D721Med (cell line): ENCODE measurements at regions not wholly inside any gene's neighbourhood (a gene's known extent, or its start where the extent isn't known, plus 50 kb on each side); places are given as distances from the start of the nearest gene placed in this dataset.

ENCODE experiments used
- DNase-seq: peaks from one replicate; pipeline ENCODE4 v3.0.0; 2011; ENCODE audit warnings: low spot score; ENCODE audit not compliant: insufficient read length
- FAIRE-seq: peaks from 2 replicates; lab custom pipeline; 2011; peaks lifted over from hg19 to GRCh38; lab: Jason Lieb, UNC
- CTCF ChIP-seq: IDR thresholded peaks from 2 replicates; pipeline ENCODE4 v1.5.1; 2012; ENCODE audit warnings: mild to moderate bottlenecking, control low read depth; ENCODE audit not compliant: insufficient read depth; ENCODE audit errors: missing control alignments

DNA sequence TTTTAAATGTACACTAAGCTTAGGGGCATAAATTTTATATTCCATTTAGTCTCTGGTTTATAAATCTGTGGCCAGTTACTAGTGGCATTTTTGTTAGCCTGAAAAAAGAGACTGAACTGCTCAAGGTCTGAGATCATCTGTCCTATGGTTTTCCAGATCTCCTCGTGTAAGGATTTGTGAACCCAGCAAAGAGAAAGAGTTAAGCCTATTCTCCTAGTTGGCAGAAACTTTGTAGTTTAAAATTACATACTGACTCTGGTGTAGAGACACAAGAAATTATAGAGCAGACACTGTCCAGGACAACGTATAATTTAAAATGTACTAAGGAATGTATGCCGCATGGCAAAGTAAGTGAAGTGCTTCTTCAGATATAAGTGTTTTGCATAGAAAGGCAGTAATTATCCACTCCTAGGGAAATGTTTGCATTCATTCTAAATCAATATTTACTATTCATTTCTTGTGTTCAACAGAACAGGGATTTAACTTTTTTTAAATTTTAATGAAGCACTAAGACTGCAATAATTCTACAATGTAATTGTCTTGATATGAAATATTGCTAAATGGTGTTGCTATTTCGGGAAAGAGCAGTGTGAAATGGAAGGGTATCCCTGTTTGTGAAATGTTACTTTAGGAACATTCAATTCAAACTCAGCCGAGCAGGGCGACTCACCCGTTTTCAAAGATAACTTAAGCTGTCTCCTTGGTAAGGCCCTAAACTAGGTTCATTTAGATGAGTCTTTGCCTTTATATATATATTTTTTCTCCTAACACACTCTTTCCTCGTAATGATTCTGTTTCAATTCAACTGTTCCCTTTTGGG is 508.4 kb upstream of the ZEB2 start:
- no peak for TF ChIP-seq CTCF
- no peak for DNase-seq
- FAIRE-seq = no peak

DNA sequence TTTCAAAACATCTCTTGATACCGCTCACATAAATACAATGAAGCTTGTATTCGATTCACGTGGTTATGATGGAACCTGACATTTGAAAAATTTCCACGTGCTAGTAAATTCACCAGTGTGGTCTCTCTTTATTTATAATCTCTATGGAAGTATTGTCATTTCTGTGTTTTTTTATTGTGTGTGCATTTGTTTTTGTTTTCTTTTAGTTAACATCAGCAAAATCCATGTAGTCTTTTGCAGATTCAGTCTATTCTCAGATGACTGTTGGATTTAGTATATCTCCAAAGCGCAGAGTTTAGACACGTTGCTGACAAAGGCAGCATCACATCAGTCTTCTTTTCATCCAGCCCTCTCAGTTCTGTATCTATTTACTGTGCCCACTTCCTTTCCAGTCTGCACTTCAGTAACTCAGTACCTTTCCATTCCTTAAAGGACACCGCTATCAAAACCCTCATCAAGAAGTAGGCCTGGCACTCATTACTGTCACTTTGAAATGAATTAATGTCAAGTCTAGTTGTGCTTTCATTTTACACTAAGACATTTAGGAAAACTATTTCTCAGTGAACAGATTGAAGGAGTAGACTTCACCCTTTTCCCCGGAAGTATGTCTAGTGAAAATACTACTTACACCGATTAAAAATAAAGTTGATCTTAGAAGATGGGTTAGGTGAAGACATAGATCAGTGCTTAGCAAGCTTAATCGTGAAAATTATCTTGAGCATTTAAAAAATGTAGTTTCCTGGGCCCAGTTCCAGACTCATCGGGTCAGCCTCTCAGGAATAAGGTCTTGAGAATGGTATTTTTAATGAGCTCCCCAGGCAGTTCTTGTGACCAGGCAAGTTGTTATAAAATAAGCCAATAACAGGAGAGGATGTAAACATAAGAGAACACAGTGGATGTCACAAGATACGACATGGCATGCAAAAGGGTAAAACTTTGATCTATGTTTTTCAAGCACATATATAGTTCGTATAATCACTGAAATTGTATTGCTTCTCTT is 506.8 kb upstream of the ZEB2 start:
- no peak for DNase-seq
- no peak for FAIRE-seq
- no peak for TF ChIP-seq CTCF

- no peak for TF ChIP-seq CTCF
- no peak for FAIRE-seq
These were observed 505.5 kb upstream of the ZEB2 start for GRCh38 chr2:145025382-145025781.

DNA sequence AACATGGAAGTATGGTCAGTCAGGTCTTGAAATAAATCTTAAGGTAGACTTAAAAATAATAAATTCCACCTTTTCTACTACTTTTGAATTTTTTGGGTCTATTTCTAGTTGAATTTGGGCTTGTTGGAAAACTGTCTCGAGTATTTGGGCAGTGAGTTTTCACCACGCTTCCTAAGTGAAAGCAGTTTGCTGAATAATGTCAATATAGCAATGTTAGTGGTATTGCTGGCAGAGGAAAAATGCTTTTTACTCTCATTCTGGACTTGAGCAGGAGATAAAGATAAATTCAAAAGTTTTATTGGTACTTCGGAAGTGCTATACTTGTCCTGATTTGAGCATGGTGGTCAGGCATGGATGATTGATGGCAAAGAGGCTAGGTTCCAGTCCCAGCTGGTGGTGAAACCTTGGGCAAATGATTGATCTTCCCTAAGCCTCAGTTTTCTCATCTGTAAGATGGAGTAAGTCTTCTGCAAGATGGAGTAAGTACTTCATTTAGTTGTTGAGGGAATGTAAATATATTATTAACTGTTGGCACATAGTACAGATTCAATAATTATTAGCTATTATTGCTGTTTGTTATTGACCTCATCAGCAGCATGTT is 503.5 kb upstream of the ZEB2 start:
- DNase-seq (no peak), FAIRE-seq (no peak)
- TF ChIP-seq CTCF = no peak

More at GRCh38 chr2:145025382-145025781, 505.5 kb upstream of the ZEB2 start:
- DNase-seq = no peak

DNA sequence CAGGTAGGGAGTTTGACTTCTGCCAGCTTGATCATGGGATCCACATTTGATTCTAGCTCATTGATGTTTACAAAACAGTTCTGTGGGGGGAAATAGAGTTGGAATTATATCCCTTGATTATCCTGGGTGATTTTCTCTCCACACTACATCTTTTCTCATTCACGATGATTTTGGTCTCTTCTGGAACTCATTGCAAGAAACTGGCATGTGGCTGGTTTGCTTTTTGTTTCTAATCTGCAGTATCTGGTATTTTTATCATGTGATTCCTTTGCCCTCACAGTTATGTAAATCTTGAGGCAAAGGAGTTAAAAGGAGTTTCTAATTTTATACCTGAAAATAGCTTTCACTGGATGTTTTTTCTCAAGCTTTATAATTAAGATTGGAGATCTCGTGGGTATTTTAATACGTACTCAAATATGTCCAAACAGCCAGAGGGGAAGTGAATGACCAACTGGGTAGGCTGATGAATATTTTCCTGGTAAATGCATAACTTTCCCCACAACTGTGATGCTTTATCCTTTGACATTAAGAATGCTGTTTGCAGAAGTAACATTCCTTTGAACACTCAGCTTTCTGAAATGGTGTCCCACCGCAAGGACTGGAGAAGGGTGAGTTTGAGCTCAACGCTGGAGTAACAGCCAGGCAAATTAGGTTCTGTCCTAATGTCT is 502.9 kb upstream of the ZEB2 start:
- no peak for FAIRE-seq
- no peak for DNase-seq

More for the DNA sequence above, 502.9 kb upstream of the ZEB2 start:
- TF ChIP-seq CTCF = no peak
